Hepatocyte (in vitro differentiated cells): ENCODE measurements at regions not wholly inside any gene's neighbourhood (a gene's known extent, or its start where the extent isn't known, plus 50 kb on each side); places are given as distances from the start of the nearest gene placed in this dataset.

Experiments used
- DNase-seq: peaks from one replicate; pipeline ENCODE4 v3.0.0-alpha.2; 2016; ENCODE audit warnings: low spot score
- H2AFZ ChIP-seq: fragments of 200-600 bp; sonication (generic); 2 replicates; pipeline ENCODE4 v1.6.0; 2016; ENCODE audit warnings: antibody characterized with exemption, mild to moderate bottlenecking
- H3K27ac ChIP-seq: fragments of 200-600 bp; sonication (generic); 2 replicates; pipeline ENCODE4 v1.5.1; 2016; ENCODE audit warnings: mild to moderate bottlenecking
- H3K27me3 ChIP-seq: fragments of 200-600 bp; sonication (generic); 2 replicates; pipeline ENCODE4 v1.6.1; 2016
- H3K36me3 ChIP-seq: fragments of 200-600 bp; sonication (generic); replicated peaks from 2 replicates; pipeline ENCODE4 v1.5.1; 2016; ENCODE audit warnings: low read depth; ENCODE audit not compliant: insufficient read depth
- H3K4me1 ChIP-seq: fragments of 200-600 bp; sonication (generic); 2 replicates; pipeline ENCODE4 v1.5.1; 2016; ENCODE audit warnings: mild to moderate bottlenecking, moderate library complexity; ENCODE audit not compliant: insufficient read depth
- H3K4me2 ChIP-seq: fragments of 200-600 bp; sonication (generic); 2 replicates; pipeline ENCODE4 v1.6.0; 2016
- H3K4me3 ChIP-seq: fragments of 200-600 bp; sonication (generic); 2 replicates; pipeline ENCODE4 v1.5.1; 2016; ENCODE audit warnings: mild to moderate bottlenecking
- H3K79me2 ChIP-seq: fragments of 200-600 bp; sonication (generic); 2 replicates; pipeline ENCODE4 v1.6.0; 2017; ENCODE audit warnings: mild to moderate bottlenecking
- H3K9me2 ChIP-seq: fragments of 200-600 bp; sonication (generic); replicated peaks from 2 replicates; pipeline ENCODE4 v1.6.0; 2017; ENCODE audit warnings: mild to moderate bottlenecking; ENCODE audit not compliant: insufficient read depth
- H3K9me3 ChIP-seq: fragments of 200-600 bp; sonication (generic); 2 replicates; pipeline ENCODE4 v1.5.1; 2016; ENCODE audit warnings: low read depth, mild to moderate bottlenecking
- H4K20me1 ChIP-seq: fragments of 200-600 bp; sonication (generic); 2 replicates; pipeline ENCODE4 v1.6.0; 2016; ENCODE audit warnings: mild to moderate bottlenecking; ENCODE audit not compliant: insufficient read depth, poor library complexity, severe bottlenecking
- EZH2 ChIP-seq: fragments of 200-600 bp; sonication (generic); IDR thresholded peaks from 2 replicates; pipeline ENCODE4 v1.6.1; 2016; ENCODE audit warnings: antibody characterized with exemption, mild to moderate bottlenecking, borderline replicate concordance
- EZH2phosphoT487 ChIP-seq: fragments of 200-600 bp; sonication (generic); IDR thresholded peaks from one replicate; pipeline ENCODE4 v1.6.1; 2018; ENCODE audit warnings: antibody characterized with exemption, mild to moderate bottlenecking, low read depth, moderate library complexity; ENCODE audit not compliant: unreplicated experiment, severe bottlenecking
- WGBS: methylation state at CpG from one replicate; pipeline ENCODE4 v1.1.6; 2016; ENCODE audit warnings: low lambda C conversion rate; ENCODE audit errors: missing lambda C conversion rate; 5-methylcytosine and 5-hydroxymethylcytosine counted together
- TF ChIP-seq, protein P1 (sequence below): fragments of 200-600 bp; sonication (generic); IDR thresholded peaks from 2 replicates; pipeline ENCODE4 v1.5.1; 2016; ENCODE audit warnings: antibody characterized with exemption, mild to moderate bottlenecking; ENCODE audit not compliant: poor library complexity

DNA sequence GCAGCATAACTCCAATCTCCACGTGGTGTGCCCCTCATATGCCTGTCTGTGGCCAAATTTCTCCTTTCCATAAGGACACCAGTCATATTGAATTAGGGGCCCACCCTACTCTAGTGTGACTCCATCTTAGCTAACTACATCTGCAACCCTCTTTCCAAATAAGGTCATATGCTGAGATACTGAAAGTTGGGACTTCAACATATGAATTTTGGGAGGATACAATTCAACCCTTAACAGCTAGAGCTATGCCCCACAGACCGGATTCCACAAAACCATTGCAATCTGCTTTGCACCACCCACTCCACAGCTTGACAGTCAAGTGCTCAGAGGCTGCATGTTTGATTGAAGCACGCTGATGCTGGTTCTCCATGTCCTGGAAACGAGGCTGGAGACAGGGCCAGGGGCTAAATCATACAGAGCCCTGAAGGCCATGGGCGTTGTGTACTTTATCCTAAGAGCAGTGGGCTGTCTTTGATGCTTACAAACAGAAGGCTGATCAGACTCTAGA, 122.8 kb downstream of the MTX3 start:
- H3K4me1 ChIP-seq = no peaks in the 10 kb centered on the region
- no peaks in the 10 kb centered on the region for H3K36me3 ChIP-seq
- H3K9me2 ChIP-seq = no peaks in the 10 kb centered on the region
- no peaks in the 10 kb centered on the region for H3K27me3 ChIP-seq
- no peaks in the 10 kb centered on the region for H3K9me3 ChIP-seq
- H3K27ac ChIP-seq = no peak overlapping the region
- no peak overlapping the region for H3K4me3 ChIP-seq
- DNase-seq = no peak
- H3K4me2 ChIP-seq = no peak overlapping the region
- no peaks in the 10 kb centered on the region for H4K20me1 ChIP-seq
- TF ChIP-seq EZH2phosphoT487 (no peak), EZH2 (no peak)
- TF ChIP-seq, protein P1, sequence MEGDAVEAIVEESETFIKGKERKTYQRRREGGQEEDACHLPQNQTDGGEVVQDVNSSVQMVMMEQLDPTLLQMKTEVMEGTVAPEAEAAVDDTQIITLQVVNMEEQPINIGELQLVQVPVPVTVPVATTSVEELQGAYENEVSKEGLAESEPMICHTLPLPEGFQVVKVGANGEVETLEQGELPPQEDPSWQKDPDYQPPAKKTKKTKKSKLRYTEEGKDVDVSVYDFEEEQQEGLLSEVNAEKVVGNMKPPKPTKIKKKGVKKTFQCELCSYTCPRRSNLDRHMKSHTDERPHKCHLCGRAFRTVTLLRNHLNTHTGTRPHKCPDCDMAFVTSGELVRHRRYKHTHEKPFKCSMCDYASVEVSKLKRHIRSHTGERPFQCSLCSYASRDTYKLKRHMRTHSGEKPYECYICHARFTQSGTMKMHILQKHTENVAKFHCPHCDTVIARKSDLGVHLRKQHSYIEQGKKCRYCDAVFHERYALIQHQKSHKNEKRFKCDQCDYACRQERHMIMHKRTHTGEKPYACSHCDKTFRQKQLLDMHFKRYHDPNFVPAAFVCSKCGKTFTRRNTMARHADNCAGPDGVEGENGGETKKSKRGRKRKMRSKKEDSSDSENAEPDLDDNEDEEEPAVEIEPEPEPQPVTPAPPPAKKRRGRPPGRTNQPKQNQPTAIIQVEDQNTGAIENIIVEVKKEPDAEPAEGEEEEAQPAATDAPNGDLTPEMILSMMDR = no peak
- 82% methylated on average over 5 of the region's 5 CpGs for WGBS
- no peaks in the 10 kb centered on the region for H3K79me2 ChIP-seq
- H2AFZ ChIP-seq = no peak overlapping the region

DNA sequence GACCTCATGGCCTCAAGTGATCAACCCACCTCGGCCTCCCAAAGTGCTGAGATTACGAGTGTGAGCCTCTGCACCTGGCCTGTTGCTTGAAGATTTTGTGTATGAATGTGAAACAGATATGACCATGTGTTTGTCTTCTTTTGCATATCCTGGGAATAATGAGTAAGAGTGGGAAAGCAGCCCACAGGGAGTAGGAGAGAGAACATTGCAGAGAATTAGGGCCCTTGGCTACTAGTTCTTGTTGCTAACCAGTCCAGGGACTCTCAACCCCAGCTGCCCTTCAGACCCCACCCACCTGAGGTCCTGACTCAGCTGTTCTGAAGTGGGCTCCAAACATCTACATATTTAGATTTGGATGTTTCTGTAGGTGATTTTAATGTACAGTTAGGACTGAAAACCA, 125.5 kb downstream of the MTX3 start:
- Histone ChIP-seq H3K4me3 (no peak overlapping the region), H3K27me3 (peaks cover 3% of the 10 kb centered on the region), H4K20me1 (no peaks in the 10 kb centered on the region), H3K4me2 (no peak overlapping the region), H3K9me3 (no peaks in the 10 kb centered on the region), H3K27ac (no peak overlapping the region), H3K4me1 (no peaks in the 10 kb centered on the region), H3K9me2 (no peaks in the 10 kb centered on the region), H3K36me3 (no peaks in the 10 kb centered on the region), H3K79me2 (no peaks in the 10 kb centered on the region), H2AFZ (no peak overlapping the region)
- 100% methylated on average over 2 of the region's 2 CpGs for WGBS
- no peak for TF ChIP-seq EZH2phosphoT487
- no peak for TF ChIP-seq EZH2
- TF ChIP-seq, protein P1 = no peak
- DNase-seq = no peak

DNA sequence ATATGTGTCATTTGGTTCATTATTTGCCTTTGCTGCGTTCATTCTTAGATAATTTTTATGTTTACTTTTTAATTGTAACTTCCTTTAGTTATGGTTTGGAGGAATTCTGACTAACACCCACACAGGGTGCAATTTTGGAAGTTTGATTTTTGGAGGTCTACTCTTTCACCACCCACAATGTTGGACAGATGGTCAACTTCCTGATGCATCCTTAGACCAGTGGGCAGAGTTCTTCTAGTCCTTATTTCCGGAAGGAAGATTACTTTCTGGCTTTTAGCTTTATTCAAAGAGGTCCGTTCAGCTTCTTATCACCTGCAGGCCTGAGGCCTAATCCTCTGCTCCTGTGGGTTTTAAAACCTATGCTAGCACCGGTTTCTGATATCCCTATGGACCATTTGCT, 126.7 kb downstream of the MTX3 start:
- H3K27me3 ChIP-seq = peaks cover 7% of the 10 kb centered on the region
- TF ChIP-seq, protein P1 = no peak
- TF ChIP-seq EZH2phosphoT487 (no peak), EZH2 (no peak)
- no peaks in the 10 kb centered on the region for H3K9me3 ChIP-seq
- no peaks in the 10 kb centered on the region for H3K79me2 ChIP-seq
- no peaks in the 10 kb centered on the region for H3K4me1 ChIP-seq
- no peaks in the 10 kb centered on the region for H4K20me1 ChIP-seq
- H3K4me2 ChIP-seq = no peak overlapping the region
- H3K27ac ChIP-seq = no peak overlapping the region
- DNase-seq = no peak
- no peaks in the 10 kb centered on the region for H3K9me2 ChIP-seq
- WGBS = 52% methylated on average over 4 of the region's 4 CpGs
- no peak overlapping the region for H3K4me3 ChIP-seq
- H3K36me3 ChIP-seq = no peaks in the 10 kb centered on the region
- no peak overlapping the region for H2AFZ ChIP-seq

DNA sequence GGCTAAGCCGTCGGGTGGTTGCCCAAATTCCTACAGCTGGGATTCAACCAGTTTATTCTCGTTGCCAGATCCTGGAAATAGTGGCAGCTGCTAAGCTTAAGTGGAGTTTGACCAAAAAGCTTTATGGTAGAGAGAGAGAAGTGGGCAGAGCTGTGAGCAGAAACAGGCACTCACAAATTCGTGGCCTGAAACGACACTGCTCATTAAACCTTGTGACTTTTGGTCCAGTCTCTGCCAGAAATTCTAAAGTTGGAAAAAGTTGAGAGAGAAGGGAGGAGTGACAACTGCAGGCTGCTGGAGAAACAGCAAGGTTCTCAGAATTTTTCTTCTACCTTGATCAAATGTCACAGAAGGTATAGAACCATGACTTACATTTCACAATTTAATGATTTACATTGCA, 131.5 kb downstream of the MTX3 start:
- no peaks in the 10 kb centered on the region for H3K4me1 ChIP-seq
- H3K9me3 ChIP-seq = no peaks in the 10 kb centered on the region
- H3K4me2 ChIP-seq = no peak overlapping the region
- no peaks in the 10 kb centered on the region for H3K36me3 ChIP-seq
- H4K20me1 ChIP-seq = no peaks in the 10 kb centered on the region
- no peak overlapping the region for H3K27ac ChIP-seq
- no peaks in the 10 kb centered on the region for H3K9me2 ChIP-seq
- no peak overlapping the region for H3K4me3 ChIP-seq
- H3K27me3 ChIP-seq = peaks cover 7% of the 10 kb centered on the region
- WGBS = 57% methylated on average over 5 of the region's 5 CpGs
- no peak overlapping the region for H2AFZ ChIP-seq
- no peaks in the 10 kb centered on the region for H3K79me2 ChIP-seq
- TF ChIP-seq EZH2 = no peak
- TF ChIP-seq, protein P1 = no peak
- TF ChIP-seq EZH2phosphoT487 = no peak
- DNase-seq = no peak
